HuH-7.5 (cell line): ENCODE measurements at regions not wholly inside any gene's neighbourhood (a gene's known extent, or its start where the extent isn't known, plus 50 kb on each side); places are given as distances from the start of the nearest gene placed in this dataset.

ENCODE experiments used
- DNase-seq: peaks from one replicate; pipeline ENCODE4 v3.0.0; 2011; ENCODE audit warnings: low spot score

DNA sequence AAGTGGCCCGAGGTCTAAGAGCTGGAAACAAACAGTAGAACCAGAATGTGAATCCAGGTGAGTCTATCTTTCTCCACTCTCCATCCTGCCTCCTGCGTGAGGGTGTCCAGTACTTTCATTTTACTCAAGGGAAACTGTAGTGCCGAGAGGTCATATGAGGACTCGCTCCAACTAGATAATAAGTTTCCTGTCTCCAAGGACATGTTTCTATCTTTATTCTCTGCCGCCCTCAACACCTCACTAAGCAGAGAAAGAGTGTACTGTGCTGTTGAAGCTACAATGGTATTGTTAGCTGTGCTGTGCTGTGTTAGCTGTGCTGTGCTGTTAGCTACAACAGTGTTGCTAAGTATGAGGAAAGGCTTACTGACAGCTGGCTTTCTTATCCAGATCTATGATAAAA, 137.9 kb upstream of the COL8A1 start:
- DNase-seq = no peak

DNA sequence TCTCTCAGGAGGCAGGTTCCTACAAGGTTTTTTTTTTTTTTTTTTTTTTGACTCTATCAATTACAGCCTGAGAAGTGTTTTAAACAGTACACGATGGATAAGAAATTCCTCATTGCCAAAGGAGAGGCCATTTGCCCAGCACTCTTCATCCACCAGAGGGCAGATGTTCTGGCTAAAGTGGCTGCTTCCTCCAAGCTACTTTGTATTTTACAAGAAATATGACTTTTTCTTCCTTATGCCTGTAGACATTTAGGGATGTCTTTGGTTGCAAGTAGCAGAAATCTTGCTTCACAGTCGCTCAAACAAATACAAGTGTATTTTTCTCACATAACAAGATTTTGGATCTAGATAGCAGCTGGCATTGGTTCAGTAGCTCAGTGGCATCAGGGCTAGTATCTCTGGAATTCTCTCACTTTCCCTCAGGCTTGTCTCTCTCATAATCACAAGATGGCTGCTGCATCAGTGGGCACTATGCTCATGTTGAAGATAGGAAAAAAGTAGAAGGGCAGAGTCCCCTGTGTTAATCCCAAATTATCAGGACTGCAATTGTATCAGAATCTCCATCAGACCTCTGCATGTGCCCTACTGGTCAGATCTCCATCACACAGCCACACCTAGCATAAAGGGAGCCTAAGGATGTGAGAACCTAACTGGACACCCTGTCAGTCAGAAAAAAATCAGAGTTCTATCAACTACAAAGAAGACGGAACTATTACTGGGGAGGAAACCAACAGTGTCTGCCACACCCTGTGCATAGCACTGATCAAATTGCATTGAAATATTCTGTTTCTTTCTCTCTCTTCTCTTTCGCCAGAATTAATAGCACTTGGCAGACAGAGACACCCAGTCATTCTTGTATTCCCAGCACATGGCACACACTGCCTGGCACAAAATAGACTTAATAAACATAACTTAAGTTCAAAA, 138.9 kb upstream of the COL8A1 start:
- DNase-seq = no peak

DNA sequence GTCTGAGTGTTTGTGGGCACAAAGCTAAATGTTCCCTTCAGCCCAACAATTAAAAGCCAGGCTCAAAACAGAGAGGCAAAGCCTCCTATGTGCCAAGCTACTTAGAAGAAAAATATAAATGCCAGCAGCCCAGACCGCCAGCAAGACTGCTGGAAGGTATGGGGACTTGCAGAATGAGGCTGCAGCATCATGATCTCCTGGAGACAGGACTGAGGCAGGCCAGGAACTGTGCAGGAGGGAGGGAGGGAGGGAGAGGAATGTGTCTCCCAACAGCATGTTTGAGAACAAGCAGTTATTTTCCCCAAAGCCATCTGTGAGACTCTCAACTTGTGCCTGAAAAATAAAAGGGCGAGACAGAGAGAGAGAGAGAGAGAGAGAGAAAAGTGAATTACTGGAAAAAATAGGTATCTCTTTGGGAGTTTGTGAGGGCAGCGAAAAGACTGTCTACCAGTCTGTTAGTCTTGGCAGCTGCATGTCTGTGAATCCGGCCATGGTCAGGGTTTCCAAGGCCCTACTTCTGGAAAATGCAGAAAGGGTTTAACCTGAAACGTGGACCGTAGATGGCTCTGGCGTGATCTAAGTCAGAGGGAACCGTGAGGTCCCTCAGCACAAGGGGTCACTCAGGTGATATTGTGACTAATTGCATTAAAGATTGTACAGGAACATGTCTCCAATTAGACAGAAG, 139.7 kb upstream of the COL8A1 start:
- DNase-seq = no peak

DNA sequence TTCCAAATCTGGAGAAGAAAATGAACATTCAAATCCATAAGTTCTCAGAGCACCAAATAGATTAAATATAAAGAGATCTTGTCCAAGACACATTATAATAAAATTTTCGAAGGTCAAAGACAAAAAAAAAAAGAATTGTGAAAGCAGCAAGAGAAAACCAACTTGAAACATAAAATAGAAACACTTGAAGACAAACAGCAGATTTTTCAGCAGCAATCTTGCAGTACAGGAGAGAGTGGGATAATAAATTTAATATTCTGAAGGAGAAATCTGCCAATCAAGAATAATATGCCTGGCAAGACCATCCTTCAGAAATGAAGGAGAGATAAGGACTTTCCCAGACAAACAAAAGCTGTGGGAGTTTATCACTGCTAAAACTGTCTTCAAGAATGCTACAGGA, 150.5 kb upstream of the COL8A1 start:
- DNase-seq = no peak

DNA sequence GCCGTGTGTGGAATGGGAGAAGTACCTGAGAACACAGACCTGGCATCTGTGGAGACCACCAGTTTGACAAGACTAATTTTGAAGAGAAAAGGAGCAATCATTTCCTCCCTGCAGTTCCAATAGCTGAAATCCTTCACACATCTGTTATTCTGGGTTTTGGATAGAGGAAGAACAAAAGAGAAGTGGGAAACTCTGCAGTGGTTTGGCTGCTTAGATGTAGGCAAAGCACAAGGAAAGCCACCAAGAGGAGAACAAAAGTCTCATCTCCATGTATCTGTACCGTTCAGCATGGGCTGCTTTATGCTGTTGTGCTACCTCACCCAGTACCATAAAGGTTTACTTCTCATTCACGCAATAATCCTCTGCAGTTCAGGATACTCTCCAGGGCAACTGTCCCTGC, 153.1 kb upstream of the COL8A1 start:
- no peak for DNase-seq

DNA sequence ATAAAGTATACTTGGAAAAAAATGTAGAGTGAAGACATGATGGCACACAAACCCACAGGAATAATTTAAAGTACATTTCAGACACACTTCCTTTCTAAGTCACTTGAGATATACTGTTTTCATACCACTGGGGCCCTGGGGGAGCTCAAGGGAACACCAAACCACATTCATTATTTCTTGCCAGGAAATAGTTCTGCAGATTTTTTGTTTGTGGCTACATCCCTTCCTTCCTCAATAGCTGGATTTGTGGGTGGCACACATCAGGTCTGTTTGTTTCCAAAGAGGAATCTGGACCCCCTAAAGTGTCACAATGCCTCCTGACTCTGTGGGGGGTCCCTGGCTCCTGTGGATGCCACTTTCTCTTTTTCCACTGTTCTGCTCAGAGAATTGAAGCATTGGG, 153.5 kb upstream of the COL8A1 start:
- no peak for DNase-seq

DNA sequence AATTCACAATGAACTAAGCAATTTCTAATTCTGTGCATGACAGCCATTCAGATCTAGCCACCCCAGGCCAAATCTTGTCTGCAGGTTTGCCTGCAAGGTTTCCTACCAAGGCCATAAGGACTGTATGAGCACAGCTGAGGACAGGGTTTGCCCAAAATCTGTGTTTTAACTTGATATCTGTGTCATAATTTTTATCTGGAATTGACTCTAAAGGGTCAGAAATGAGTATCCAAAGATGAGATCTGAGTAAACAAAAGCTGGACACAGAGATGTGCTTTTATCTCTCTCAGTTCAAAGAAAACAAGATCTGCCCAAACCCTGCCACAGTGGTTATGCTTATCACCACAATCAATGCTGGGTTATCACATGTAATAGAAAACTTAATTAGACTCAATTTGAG, 154.6 kb upstream of the COL8A1 start:
- DNase-seq = no peak

DNA sequence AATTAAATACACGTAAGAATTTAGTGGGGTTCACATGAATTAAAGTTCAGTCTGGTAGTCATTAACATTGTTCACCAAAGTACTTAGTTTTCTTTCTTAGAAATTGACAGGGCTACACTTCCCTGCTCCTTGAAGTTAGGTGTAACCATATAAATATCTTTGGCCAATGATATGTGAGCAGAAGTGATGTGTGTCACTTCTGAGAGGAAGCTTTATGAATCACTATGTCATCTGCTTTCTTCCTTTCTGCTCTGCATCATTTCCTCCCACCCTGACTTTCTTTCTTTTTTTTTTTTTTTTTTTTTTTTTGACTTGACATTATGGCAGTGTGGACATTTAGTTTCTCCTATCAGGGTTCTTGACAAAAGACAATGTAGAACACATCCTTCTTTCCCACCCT, 156.2 kb upstream of the COL8A1 start:
- no peak for DNase-seq

DNA sequence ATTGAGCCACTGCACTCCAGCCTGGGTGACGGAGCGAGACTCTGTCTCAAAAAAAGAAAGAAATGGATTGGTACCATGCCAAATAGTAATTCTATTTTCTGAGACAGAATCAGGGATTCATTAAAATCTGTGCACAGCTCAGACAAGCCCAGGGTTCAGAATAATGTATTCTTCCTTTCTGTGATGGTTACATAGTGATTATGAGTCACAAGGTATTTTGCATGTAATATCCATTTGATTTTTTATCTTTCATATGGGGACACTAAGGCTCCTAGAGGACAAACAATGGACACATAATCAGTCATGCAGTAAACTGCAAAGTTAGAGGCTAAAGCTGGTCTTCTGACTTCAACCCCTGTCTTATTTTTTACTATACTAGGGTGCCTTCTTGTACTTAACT, 156.8 kb upstream of the COL8A1 start:
- DNase-seq = no peak

DNA sequence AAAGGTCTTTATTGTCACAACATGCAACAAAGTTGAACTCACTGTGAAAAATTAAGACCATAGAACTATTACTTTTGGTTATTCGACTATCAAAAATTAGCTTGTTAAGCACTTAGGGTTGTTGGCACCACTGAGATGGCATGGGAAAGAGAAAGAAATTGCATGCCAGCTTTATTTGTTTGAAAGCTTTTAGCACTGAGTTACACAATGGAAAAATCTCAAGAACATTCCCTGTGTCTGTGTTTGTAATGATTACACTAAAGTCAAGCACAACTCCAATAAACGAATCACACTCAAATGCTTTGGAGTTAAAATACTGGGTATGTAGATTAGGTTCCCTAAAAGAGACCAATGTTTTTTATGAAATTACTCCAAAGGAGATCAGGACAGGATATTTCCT, 158.6 kb upstream of the COL8A1 start:
- DNase-seq = no peak

DNA sequence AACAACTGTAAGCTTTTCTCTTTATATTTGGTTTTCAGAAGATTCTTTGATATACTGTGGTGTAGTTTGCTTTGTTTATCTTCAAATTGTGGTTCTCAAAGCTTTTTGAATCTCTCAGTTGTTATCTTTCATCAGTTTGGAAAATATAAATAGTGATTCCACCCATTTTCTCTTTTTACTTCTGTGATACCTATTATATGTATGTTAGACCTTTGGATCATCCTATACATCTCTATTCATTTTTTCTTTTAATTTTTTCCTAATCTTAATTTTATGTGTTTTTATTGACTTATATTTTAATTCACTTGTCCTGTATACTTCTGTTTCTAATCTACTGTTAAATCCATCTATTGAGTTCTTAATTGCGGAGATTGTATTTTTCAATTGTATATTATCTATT, 160.7 kb upstream of the COL8A1 start:
- DNase-seq = no peak

DNA sequence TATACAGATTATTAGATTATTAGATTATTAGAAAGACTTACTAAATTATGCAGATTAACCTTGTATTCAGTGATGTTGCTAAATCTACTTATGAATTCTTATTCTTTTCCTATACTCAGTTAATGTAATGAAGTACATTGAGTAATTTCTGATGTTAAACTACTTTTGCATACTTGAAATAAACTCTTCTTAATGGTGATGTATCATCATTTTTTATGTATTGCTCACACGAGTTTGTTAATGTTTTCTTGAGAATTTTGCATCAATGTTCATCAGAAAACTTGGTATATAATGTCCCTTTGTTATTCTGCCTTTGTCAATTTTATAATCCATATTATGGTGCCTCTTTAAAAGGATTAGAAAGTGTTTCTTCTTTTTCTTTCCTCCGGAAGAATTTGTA, 163.2 kb upstream of the COL8A1 start:
- no peak for DNase-seq

DNA sequence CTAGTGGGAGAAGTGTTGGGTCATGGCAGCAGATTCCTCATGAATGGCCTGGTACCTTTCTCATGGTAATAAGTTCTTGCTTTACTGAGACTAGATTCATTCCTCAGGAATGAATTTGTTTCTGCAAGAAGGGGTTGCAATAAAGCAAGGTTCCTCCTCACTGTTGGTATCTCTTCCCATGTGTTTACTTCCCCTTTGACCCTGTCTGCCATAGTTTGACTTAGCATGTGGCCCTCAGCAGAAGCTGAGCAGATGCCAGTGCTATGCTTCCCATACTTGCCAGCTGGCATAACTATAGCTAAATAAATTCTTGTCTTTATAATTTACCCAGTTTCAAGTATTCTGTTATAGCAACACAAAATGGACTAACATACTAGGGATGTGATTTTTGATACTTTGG, 163.6 kb upstream of the COL8A1 start:
- DNase-seq = no peak

DNA sequence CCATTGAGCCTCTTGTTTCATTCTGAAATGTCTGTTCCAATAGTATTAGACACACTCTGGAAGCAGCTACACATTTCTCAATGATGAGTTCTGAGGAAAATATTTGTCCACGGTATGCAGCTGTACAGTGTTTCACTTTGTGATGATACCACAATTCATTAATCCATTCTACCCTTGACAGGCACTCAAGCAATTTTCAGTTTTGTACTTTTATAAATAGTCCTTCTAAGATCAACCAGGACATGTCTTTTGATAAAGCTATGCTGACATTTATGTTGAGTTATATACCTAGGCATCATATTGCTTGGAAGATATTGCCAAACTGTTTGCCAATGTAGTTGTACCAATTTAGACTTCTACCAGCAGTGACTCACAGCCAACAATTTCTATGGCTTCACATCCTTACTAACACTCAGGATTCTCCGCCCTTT, 165.1 kb upstream of the COL8A1 start:
- no peak for DNase-seq

DNA sequence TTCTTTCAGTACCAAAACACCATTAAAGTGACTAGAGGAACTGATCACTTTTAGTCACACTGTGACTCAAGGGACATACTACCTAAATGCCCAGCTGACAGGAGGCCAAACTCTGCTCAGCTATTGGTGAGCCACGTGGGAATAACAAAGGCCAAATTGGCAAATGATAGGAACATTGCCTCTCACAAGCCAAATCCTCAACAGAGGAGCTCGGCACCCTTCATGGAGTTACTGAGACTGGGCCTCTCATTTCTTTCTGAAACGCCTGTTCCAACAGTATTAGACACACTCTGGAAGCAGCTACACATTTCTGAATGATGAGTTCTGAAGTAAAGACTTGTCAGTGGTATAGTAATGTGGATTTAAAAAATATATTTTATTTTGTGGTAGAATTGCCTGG, 166.0 kb upstream of the COL8A1 start:
- no peak for DNase-seq

DNA sequence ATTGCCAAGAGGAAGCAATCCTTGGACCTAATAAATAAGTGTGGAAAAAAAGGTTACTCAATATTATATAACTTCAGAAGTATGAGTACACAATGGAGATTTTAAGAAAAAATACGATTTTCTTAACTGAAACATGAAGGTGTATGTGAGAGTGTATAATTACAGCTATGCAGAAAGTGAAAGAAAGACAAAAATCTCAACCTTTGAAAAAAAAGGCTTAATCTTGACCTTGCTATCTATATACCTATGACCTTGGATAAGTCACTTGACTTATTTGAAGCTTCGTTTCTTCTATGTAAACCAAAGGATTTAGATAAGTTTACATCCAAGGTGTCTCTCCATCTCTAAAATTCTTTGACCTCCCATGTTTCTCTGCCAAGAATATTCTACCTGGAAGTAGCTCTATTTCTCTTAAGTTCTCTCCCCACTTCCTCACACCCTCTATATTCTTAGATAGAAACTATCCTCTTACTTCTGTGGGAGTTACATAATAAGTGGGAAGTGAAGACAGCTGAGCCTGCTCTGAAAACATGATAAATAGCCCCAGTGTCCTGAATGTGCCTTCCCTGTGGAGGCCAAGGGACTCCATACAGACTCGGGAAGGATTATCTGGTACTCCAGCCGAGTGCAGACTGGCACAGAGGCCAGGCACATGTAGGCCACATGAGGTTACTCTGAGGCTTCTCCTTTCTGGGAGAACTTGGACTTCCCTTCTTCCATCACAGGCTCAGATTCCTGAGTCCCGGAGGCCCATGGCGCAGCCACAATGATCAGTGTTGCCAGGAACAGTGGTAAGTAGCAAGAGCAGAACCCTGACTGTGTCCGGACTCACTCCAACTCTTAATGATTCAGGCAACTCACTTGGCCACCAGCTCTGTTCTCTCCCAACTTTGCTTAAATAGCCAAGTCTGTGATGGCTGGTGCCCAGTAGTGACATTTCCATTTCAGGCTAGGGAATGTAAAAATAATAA, 166.8 kb upstream of the COL8A1 start:
- DNase-seq = no peak

DNA sequence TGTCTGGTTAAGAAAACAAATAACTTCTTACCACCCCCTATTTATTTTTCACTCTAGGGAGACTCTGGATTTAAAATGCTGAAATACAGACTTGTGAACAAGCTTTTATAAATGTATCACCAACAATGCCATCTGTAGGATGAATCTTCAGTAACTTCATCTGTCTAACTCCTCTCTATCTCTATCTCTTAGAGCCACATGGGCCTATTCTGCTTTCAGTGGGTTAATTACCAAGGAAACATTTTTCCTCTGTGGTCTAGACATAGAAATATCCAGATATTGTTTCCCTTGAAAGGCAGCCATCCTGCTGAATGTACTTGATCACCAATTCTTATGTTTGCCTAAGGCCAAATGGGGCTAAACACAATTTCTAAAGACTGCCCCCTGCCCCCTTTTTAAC, 167.6 kb upstream of the COL8A1 start:
- no peak for DNase-seq

DNA sequence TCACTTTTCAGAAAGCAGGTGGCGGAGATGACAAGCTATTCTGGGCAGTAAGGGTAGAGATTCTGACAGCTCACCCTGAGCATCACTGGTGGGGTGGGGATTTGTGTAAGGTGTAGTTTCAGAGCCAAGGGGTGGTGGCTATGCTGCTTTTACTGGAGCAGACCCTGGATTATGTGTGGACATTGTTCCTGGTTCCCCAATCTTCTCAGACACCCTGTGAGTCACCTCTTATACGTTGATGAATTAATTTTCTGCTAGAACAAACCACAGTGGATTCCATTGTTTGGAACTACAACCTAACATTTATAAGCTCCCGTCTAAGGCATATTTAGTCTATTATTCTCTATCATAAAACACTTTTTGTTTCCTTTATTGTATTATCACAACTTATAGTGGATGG, 169.5 kb upstream of the COL8A1 start:
- no peak for DNase-seq

DNA sequence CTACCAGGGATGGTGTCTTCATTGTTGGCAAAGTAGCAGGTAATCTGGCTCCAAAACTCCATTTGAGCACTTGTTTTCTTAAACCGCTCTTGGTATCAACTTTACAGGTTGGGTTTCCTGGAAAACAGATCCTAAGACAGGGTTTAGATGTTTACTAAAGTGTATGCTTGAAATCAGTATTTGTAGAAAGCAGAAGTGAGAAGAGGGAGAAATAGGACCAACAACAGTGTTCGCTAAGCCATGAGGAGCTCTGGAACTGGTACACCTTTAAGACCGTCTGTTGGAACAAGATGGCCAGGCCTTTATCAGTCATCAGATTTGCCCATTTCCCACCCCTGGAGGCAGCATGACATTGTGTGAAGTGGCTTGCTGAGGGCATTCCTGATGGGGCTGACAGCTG, 171.0 kb upstream of the COL8A1 start:
- no peak for DNase-seq

DNA sequence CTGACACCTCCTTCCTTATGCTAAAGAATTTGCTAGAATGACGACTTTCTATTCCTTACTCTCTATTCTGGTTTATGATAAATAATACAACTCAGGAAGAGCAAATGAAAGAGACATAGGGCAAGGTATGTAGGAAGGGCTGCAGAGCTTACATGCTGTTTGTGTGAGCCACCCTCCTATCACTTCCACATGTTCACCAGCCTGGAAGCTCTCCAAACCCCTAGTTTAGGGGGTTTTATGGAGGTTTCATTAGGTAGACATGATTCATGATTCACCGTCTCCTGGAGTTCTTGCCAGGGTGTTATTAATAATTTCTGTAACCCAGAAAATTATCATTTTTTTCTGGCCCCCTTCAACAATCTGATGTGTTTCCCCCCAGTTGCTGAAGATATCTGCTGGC, 172.1 kb upstream of the COL8A1 start:
- DNase-seq = no peak

DNA sequence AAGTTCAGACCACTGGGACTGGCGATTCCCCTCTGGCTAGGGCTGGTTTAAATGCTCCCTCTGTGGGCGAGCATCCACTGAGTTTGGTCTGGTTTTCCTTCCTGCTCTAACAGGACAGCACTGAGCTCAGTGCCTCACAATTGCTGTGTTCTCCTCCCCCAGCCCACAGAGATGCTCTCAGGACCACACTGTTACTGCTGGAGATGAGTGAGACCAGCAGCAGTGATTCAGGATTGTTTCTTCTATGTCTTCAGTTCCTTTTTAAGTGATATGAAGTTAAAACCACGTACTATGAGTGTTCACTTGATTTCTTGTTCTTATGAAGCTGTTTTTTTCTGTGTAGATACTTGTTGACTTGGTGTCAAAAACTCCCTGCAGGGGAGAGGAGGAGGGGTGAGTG, 180.4 kb upstream of the COL8A1 start:
- DNase-seq = no peak

DNA sequence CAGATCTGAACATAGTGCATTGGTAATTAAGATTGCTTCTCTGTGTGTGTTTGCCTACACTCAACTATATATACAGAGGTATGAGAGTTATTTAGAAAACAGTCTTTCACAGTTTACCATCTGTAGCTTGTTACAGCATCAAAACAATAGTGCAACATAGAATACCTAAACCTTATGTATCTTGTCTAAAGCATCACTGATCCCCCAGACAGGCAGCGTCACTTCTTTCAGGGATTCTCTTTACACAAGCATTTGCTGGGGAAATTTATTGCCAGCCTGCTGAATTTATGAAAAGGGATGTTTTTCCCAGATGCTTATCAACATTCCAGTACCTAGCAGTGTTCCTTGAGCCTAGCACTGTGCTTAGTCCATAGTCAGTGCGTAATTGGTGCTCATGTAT, 195.8 kb upstream of the COL8A1 start:
- no peak for DNase-seq

DNA sequence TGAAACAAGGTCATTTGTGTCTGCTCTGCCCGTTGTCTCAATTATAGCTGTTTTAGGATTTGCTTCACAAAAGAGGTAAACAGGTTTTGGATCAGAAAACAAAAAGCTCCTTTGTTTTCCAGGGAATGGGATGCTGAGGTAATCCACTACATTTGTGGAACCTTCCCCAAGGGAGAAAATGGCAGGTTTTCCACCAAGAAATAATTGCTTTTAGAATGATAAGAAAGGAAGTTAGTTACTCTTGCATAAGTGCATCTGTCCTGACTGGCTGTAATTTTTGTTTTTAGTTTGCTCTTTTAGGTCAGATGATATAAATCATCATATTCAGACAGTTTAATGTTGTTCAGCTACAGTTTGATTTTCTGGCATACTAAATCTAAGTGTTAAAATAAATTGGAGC, 198.5 kb upstream of the COL8A1 start:
- no peak for DNase-seq
